HCT116 (cell line): ENCODE measurements at regions not wholly inside any gene's neighbourhood (a gene's known extent, or its start where the extent isn't known, plus 50 kb on each side); places are given as distances from the start of the nearest gene placed in this dataset.

Source experiments
- ATAC-seq: fragments of 200-7000 bp; cut with Tn5 transposase; 2 replicates; pipeline ENCODE4 v1.9.1; 2020; ENCODE audit warnings: mild to moderate bottlenecking, moderate library complexity
- BruUV-seq: library from RNA; stranded (reverse); fragments of 400-500 nt; replicated peaks from 2 replicates; lab custom pipeline; 2021; lab: Mats Ljungman, UMichigan
- CTCF ChIA-PET: fragments of 300-600 bp; sonication (Branson Sonifier 250); formaldehyde crosslinking; loops from one replicate; lab custom pipeline; 2021; ENCODE audit warnings: antibody characterized with exemption; lab: Charles Lee
- POLR2A ChIA-PET: fragments of 300-600, 350-600 bp; sonication (Branson Sonifier 250); formaldehyde crosslinking; loops from one replicate; lab custom pipeline; 2021; ENCODE audit warnings: antibody characterized with exemption; lab: Charles Lee
- RAD21 ChIA-PET, 2 experiments: fragments of 300-600 bp; sonication (Branson Sonifier 250); formaldehyde crosslinking; loops; one replicate each; lab custom pipeline; 2023; ENCODE audit warnings: low total read pairs in 2 of 2; ENCODE audit not compliant: uncharacterized antibody in 2 of 2, unreplicated experiment in 2 of 2, low non-redundant PET in 1 of 2; lab: Charles Lee
- DNase-seq: peaks from one replicate; pipeline ENCODE4 v3.0.0-alpha.2; 2010; ENCODE audit warnings: low read depth, low spot score
- H2AFZ ChIP-seq: fragments of 200-600 bp; shearing (Covaris generic), sonication (generic); 2 replicates; pipeline ENCODE4 v1.6.1; 2017; ENCODE audit warnings: low read depth, mixed run types, mixed read lengths, antibody characterized with exemption, low read length; ENCODE audit not compliant: poor library complexity, severe bottlenecking
- H3K27ac ChIP-seq: 2 replicates; pipeline ENCODE4 v1.5.1; 2012; ENCODE audit warnings: low read depth, low read length
- H3K27me3 ChIP-seq: fragments of 200-600 bp; sonication (generic); 2 replicates; pipeline ENCODE4 v1.6.1; 2016; ENCODE audit warnings: mixed run types, low read length, mixed read lengths; ENCODE audit not compliant: insufficient read depth
- H3K36me3 ChIP-seq, 2 experiments: fragments of 200-500 bp in 1 of 2; fragments of 200-600 bp in 1 of 2; sonication (Bioruptor generic) in 1 of 2; sonication (generic) in 1 of 2; 2 replicates each; pipeline versions ENCODE4 v1.5.1 to v1.6.1; 2014 to 2016; ENCODE audit warnings: low read length in 2 of 2, inconsistent platforms in 1 of 2, mixed read lengths in 1 of 2, mixed run types in 1 of 2; ENCODE audit not compliant: insufficient read depth in 2 of 2, control insufficient read depth in 1 of 2
- H3K4me1 ChIP-seq, 2 experiments: fragments of 200-600 bp in 1 of 2; sonication (generic) in 1 of 2; 2 replicates each; pipeline versions ENCODE4 v1.5.1 to v1.6.1; 2012 to 2017; ENCODE audit warnings: low read length in 2 of 2, inconsistent platforms in 1 of 2, mild to moderate bottlenecking in 1 of 2, mixed read lengths in 1 of 2, mixed run types in 1 of 2, moderate library complexity in 1 of 2; ENCODE audit not compliant: insufficient read depth in 2 of 2, control insufficient read depth in 1 of 2
- H3K4me2 ChIP-seq: fragments of 200-600 bp; sonication (generic); 2 replicates; pipeline ENCODE4 v1.6.1; 2017; ENCODE audit warnings: mixed run types, low read length, mixed read lengths
- H3K4me3 ChIP-seq, 2 experiments: fragments of 200-600 bp in 1 of 2; sonication (generic) in 1 of 2; replicated peaks in 1 of 2; 2 replicates each; pipeline ENCODE4 v1.5.1; 2011 to 2016; ENCODE audit warnings: low read length in 2 of 2, control low read depth in 1 of 2, low read depth in 1 of 2, mild to moderate bottlenecking in 1 of 2, mixed read lengths in 1 of 2, mixed run types in 1 of 2
- H3K79me2 ChIP-seq: fragments of 200-600 bp; sonication (generic); 2 replicates; pipeline ENCODE4 v1.6.1; 2017; ENCODE audit warnings: mild to moderate bottlenecking, mixed run types, low read length, moderate library complexity, mixed read lengths; ENCODE audit not compliant: insufficient read depth
- H3K9ac ChIP-seq: fragments of 200-600 bp; sonication (generic); 2 replicates; pipeline ENCODE4 v1.6.1; 2016; ENCODE audit warnings: low read length, mixed read lengths
- H3K9me2 ChIP-seq: fragments of 200-600 bp; sonication (generic), shearing (Covaris generic); 2 replicates; pipeline ENCODE4 v1.6.1; 2017; ENCODE audit warnings: mixed run types, mild to moderate bottlenecking, moderate library complexity; ENCODE audit not compliant: insufficient read depth
- H3K9me3 ChIP-seq, 2 experiments: fragments of 200-500 bp in 1 of 2; fragments of 200-600 bp in 1 of 2; sonication (Bioruptor generic) in 1 of 2; sonication (generic) in 1 of 2; 2 replicates each; pipeline ENCODE4 v1.6.1; 2014 to 2017; ENCODE audit warnings: low read length in 2 of 2, mixed read lengths in 2 of 2, inconsistent platforms in 1 of 2, low read depth in 1 of 2, mild to moderate bottlenecking in 1 of 2, mixed run types in 1 of 2, moderate library complexity in 1 of 2; ENCODE audit not compliant: control insufficient read depth in 1 of 2, insufficient read depth in 1 of 2
- H4K20me1 ChIP-seq: fragments of 200-600 bp; sonication (generic), shearing (Covaris generic); 2 replicates; pipeline ENCODE4 v1.6.1; 2017; ENCODE audit warnings: mixed run types, mild to moderate bottlenecking, moderate library complexity; ENCODE audit not compliant: insufficient read depth
- CBX3 ChIP-seq: IDR thresholded peaks from 2 replicates; pipeline ENCODE4 v1.6.1; 2012; ENCODE audit warnings: low read depth
- EGR1 ChIP-seq: IDR thresholded peaks from 2 replicates; pipeline ENCODE4 v1.6.1; 2012; ENCODE audit warnings: low read depth
- ELF1 ChIP-seq: IDR thresholded peaks from 2 replicates; pipeline ENCODE4 v1.6.1; 2012; ENCODE audit warnings: low read depth, borderline replicate concordance
- EZH2 ChIP-seq: fragments of 200-600 bp; sonication (generic); IDR thresholded peaks from 2 replicates; pipeline ENCODE4 v1.6.1; 2017; ENCODE audit warnings: antibody characterized with exemption, mixed run types
- EZH2phosphoT487 ChIP-seq: fragments of 200-600 bp; IDR thresholded peaks from 2 replicates; pipeline ENCODE4 v1.6.1; 2018; ENCODE audit warnings: antibody characterized with exemption, borderline replicate concordance
- FOSL1 ChIP-seq: IDR thresholded peaks from 2 replicates; pipeline ENCODE4 v1.6.1; 2012; ENCODE audit warnings: low read depth
- REST ChIP-seq: IDR thresholded peaks from 2 replicates; pipeline ENCODE4 v1.6.1; 2012; ENCODE audit warnings: low read depth
- SIN3A ChIP-seq: IDR thresholded peaks from 2 replicates; pipeline ENCODE4 v1.6.1; 2012; ENCODE audit warnings: low read depth
- ZNF274 ChIP-seq: fragments of 200-500 bp; sonication (Bioruptor generic); IDR thresholded peaks from 2 replicates; pipeline ENCODE4 v1.6.1; 2014; ENCODE audit warnings: mild to moderate bottlenecking, low read depth, low read length, inconsistent platforms
- intact Hi-C: fragments of 100-400 bp; cut with micrococcal nuclease; formaldehyde crosslinking; loops from 2 replicates; pipeline ENCODE4 v1.10.0; 2022

GRCh38 chr11:93958991-93959390 lies 62.2 kb upstream of the HEPHL1 start:
- no peaks in the 10 kb centered on the region for H3K79me2 ChIP-seq
- ChIA-PET RAD21 (no interaction called here), CTCF (no interaction called here), POLR2A (no interaction called here)
- no peaks in the 10 kb centered on the region for H4K20me1 ChIP-seq
- H3K4me1 ChIP-seq = no peaks in the 10 kb centered on the region
- BruUV-seq = no TSS peak
- H2AFZ ChIP-seq = no peak overlapping the region
- H3K4me2 ChIP-seq = no peak overlapping the region
- ATAC-seq (no peak), DNase-seq (no peak)
- H3K36me3 ChIP-seq = no peaks in the 10 kb centered on the region
- H3K9ac ChIP-seq = no peak overlapping the region
- intact Hi-C loops = no loop called here
- no peaks in the 10 kb centered on the region for H3K9me3 ChIP-seq
- no peak overlapping the region for H3K4me3 ChIP-seq
- H3K9me2 ChIP-seq = no peaks in the 10 kb centered on the region
- TF ChIP-seq SIN3A = no peak
- TF ChIP-seq EZH2phosphoT487 = no peak
- TF ChIP-seq EZH2 = no peak
- no peak for TF ChIP-seq EGR1
- no peak for TF ChIP-seq REST
- no peak for TF ChIP-seq ZNF274
- TF ChIP-seq CBX3 = no peak
- no peak for TF ChIP-seq FOSL1
- TF ChIP-seq ELF1 = no peak
- H3K27me3 ChIP-seq = 0 out of 2 replicates have a peak, but pooled peaks cover 5% of the 10 kb centered on the region
- H3K27ac ChIP-seq = no peak overlapping the region
